ENCODE measurements at regions not wholly inside any gene's neighbourhood (a gene's known extent, or its start where the extent isn't known, plus 50 kb on each side); places are given as distances from the start of the nearest gene placed in this dataset.

DNA sequence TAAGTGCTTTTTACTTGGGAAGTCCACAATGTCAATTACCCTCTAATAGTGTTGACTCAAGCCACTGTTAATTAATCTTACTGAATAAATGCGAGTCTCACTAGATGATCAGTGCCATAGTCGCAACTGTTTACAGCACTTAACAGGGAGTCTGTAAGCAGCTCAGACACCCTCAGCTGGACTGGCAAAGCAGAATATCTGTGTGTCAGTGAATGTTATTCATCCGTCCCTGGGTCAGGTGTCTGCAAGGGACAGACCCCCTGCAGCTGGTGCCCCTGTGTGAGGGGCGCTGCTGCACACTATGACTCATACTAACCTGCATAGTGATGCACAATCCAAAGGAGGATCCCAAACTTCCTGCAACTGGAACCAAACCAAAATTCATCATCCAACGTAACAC, 306.5 kb downstream of the HHIPL2 start:
- no peak for DNase-seq (ENCODE audit: low read depth in 3 of 3)

DNA sequence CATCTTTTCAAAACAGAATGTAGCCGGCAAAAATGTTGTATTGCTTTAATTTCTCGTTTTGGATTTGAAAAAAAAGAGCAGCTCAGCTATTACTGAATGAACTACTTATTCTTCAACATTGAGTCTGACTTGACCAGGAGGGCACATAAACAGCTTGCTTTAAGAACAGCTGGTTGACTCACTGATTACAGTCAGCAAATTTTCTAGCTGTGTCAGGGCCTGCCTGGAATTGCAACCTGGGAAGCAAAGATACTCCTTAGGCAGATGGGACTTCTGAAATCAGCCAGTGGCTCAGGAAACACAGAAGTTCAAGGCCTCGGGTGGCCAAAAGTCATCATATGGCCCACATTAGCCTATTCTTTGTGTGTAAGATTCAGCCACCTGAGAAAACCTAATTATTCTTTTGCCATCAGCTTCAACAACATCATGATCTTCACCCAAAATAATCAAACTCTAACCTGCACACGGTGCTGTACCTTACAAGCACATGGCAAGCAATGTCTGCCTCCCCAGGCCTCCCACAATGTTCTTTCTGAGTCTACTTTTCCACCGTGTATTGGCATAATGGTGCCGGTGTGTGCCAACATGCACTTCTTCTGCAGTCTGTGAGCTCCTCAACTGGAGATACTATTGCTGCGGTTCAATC, 307.2 kb downstream of the HHIPL2 start:
- no peak for DNase-seq (ENCODE audit: low read depth in 3 of 3)

DNA sequence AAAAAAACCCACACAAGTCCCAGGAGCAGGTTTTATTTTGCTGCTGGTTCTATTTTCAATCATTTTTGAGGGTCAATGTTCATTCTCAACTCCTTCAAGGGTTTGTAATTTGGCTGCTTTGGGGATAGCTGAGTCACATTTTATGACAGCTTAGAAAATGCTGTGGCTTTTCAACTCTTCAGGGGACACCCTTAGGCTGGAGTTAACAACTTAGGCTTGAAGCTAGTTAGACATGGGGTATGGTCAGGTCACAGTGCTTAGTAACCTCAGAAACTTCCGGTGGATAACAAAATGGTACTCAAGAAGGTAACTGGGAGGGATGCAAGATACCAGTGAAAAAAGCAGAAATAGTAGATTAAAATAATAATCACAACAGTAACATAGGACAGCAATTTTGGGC, 308.8 kb downstream of the HHIPL2 start:
- no peak for DNase-seq (ENCODE audit: low read depth in 3 of 3)

DNA sequence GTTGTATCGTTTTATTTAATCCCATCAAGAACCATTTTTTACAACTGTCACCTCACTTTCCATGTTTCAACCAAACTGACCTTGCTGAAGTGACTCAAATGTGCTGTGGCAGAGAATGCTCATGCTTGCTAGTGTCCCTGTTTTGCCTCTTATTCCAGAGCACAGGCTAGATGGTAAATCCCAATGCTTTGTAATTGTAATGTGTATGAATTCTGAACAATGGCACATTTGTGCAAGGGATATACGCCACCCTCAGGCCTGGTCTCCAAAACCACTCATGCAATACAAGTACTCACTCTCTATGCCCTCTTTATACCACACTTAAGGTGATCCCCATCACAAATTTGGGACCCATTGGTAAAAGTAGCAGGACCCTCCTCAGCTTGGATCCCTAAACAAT, 313.6 kb downstream of the HHIPL2 start:
- no peak for DNase-seq (ENCODE audit: low read depth in 3 of 3)

DNA sequence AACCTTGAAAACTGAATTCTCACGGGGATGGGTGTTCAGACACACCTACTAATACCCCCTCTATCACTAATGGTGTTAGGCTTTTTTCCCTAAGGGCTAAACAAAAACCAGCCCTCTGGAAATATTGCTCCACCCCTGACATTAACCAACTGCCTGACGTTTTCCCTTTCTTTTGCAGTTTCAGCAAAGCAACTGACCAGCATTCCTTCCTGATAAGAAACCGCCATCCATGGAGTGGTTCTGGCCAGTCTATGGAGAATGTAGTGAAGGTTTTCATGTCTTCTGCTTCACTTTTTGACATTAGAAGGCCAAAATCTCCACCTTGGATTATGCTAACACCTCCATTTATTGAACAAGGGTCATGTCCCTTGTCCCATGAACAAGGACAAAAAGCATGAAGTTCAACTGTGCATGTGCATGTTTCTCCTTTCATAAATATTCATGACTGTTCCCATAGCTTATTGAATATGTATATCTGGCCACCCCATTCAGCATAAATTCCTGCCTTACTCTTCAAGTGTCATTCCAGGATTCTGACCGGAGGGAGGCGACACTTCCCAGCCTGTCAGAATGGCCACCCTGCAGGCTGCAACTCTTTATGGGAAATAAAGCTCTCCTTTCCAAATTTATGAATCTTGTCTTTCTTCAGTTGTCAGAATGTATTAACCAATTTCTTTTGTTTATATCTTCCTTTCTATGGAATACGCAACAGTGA, 314.3 kb downstream of the HHIPL2 start:
- DNase-seq (ENCODE audit: low read depth in 3 of 3), result no peak

DNA sequence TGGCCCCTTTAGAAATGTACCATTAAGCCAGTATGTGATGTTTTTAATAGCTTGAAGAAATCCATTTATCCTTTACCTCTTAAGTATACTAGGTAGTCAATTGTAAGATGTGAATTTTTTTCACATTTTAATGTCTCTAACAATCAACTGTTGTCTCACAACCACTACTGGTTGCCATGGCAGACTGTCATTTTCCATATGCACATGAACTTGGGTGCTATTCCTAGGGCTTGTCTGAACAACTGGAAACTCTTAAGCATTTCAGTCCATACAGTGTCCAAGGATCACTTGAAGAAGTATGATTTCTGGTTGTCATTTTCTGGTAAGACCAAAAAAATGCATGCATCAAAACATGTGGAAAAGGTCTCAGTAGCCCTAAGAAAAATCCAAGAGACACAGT, 315.1 kb downstream of the HHIPL2 start:
- no peak for DNase-seq (ENCODE audit: low read depth in 3 of 3)

DNA sequence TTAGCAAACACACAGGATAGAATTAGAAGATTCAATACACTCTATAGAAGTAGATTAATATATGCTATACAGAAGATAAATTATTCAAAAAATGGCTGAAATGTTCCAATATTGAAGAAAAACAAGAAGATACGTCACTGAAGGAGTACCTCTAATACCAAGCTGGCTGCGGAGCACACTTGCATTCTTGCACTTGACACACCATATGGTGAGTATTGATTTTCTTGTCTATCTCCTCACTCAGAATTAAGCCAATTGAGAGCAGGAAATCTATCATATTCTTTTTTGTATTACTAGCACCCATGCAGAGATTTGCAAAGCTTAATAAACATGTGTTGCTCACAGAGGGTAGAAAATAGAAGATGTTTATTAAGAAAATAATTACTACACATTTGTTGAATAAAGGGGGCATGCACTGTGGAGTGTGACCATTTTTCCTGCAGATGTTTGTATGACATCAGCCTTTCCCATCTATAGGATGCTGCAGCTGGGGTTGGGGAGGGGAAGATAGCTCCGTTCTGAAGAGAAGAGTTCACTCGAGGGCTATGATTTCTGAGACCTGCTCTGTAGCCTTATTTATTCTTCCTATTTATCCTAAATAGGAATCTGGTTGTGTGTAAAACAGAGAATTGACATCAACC, 318.1 kb downstream of the HHIPL2 start:
- DNase-seq (ENCODE audit: low read depth in 3 of 3), result no peak

DNA sequence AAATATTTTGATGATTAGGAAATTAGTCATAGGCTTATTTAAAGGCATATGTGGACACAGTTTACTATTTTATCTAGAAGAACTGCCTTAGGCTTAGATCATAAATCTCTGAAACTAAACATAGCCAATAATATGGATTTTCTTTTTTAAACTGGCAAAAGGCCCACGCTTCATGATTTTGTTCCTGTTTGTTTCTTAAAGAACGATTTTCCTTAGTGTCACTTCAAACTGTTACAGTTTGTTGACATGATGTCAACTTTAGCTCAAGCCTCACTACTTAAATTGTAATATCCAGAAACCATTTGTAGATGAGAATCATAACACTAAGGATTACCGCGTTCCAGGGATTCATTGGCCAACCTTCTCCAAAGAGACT, 322.6 kb downstream of the HHIPL2 start:
- DNase-seq (ENCODE audit: low read depth in 3 of 3), result no peak

DNA sequence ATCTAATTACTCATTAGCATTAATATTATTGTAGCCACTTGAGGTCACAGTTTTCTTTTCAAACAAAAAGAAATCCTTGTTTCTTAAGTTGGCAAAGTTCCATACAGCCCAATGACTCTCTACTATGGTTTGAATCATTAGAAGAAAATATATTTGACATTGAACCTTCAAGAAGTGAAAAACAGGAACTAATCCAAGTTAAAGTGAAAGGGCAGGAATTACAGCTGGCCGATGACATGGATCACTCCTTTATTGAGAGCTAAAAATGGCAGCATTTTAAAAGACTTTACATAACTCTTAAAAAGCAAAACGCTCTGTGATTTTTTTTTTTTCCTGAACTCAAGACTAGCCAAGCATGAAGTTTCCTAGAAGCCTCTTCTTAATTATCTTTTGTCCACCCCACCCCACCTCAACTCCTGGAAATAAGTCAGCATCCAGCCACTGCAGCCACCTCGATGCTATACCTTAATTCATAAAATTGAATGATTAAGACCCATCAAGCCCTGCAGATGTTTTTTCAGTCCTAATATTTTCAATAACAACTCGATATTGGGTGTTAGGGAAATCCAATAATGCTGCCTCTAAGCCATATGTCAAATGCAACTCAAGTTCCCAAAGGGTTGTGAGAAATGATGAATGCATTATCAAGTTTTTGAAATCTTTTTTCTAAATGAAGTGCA, 323.1 kb downstream of the HHIPL2 start:
- DNase-seq (ENCODE audit: low read depth in 3 of 3), result no peak

DNA sequence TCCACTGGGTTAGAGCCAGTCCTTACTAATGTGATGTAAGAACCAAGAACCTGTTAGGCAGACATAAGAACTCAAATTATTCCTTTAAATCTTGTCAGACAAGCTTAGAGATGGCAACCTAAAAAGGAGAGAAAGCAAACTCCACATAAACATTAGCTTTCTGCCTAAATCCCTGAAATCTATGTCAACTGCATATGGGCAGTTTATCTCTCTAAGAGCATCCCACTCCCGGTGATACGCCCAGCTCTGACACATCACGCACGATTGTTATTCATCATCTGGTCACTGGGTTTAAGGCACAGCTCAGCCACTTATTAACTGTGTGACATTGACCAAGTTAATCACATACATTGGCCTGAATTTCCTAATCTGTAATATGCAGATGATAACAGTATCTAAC, 323.7 kb downstream of the HHIPL2 start:
- no peak for DNase-seq (ENCODE audit: low read depth in 3 of 3)

DNA sequence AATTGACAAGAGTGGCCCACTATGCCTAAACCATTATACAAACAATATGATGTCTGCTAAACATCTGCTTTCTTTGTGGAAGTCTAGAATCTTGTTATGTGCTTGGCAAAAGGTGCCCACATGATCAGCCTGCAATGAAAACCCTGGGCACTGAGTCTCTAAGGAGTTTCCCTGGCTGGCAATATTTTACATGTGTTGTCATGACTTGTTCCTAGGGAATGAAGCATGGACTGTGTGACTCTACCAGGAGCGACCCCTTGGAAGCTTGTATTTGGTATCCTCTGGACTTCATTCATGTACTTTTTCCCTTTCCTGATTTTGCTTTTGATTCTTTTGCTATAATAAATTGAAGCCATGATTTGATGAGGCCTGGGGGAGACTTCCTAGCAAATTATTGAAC, 324.9 kb downstream of the HHIPL2 start:
- DNase-seq (ENCODE audit: low read depth in 3 of 3), result no peak

DNA sequence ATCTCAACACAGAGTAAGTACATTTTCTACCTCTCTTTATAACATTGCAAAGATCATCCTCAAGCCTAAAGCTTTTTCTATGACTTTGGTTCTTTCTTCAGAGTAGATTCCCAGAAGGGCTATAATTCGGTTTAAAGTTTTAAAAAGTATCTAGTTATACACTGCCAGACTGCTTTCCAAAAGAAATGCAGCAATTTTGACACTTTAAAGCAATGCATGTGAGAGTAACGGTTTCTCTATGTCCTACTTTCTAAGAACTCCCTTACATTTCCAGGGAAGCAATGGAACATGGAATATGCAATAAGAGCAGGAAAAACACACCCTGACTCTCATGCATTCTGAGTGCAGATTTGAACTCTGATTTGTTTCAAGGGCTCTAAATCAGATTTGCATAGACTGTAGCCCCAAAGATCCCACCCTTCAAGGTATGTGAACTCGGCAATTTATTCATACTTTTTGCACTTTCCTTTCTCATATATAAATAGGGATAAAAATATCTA, 331.6 kb downstream of the HHIPL2 start:
- DNase-seq (ENCODE audit: low read depth in 3 of 3), result no peak

DNA sequence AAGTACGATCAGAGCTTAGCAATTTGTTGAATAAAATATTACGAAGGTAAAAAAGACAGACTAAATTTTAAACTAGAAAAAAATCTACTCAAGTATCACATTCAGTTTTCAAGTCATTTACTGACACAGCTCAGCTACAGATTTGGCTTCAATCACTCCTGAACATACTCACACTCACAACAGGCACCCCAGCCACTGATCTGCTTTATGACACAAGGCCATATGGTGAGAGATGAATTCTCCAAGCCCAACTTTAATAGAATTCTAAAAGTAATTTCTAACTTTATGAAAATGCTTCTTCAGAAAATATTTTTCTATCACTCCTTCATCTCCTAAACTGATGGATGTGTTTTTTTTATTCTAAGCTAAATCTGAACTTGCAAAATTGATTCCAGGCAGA, 337.1 kb downstream of the HHIPL2 start:
- DNase-seq (ENCODE audit: low read depth in 3 of 3), result no peak

DNA sequence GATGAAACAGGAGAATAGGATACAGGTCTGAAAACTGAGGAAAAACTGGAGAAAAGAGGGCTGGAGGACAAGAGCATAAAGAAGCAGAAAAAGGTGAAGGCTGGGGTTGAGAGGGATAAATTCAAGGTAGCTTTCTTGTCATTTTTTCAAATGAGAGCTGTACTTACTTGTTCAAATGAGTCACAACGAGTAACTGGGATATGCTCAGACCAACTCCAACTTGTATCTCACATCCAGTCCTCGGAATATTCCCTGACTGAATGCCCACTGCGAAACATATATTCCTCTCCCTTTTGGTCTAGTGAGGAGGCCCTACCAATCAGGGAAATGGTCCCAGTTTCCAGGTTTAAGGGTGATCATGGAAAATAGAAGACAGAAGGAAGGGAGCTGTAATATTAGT, 343.4 kb downstream of the HHIPL2 start:
- no peak for DNase-seq (ENCODE audit: low read depth in 3 of 3)

DNA sequence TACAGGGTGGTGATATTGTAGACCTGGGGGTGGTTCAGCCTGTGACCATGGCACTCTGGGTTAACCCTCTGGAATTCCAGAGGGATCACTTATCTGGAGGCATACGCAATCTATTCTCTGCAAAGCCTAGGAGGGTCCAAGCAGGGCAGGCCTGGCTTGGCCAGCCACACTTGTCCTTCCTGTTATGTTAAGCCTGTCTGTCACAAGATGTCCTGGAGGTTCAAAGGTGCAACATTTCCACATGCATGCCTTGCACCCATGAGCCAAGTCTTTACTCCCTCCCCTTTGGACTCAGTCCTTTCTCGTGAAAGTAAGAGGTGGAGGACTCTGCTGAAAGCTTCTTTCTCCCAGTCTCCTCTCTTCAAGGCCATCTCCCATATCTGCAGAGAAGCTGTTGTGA, 345.1 kb downstream of the HHIPL2 start:
- DNase-seq (ENCODE audit: low read depth in 3 of 3), result no peak

DNA sequence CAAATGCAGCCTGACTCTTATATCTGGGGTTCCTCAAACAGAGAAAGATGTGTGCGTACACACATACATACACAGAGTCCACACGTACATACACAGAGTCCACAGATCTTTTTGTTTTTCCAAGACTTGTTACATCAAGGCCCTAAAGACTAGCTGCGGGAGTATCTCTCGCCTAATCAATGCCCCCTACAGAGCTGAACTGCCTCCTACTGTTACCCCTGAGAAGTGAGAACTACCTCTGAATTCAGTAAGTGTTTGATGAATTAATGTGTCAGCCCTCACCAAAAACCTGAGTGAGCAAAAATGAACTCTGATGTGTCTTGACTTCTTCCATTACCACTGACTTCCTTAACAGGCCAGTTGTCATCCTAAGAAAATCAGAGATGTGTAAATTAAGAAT, 351.2 kb downstream of the HHIPL2 start:
- no peak for DNase-seq (ENCODE audit: low read depth in 3 of 3)

DNA sequence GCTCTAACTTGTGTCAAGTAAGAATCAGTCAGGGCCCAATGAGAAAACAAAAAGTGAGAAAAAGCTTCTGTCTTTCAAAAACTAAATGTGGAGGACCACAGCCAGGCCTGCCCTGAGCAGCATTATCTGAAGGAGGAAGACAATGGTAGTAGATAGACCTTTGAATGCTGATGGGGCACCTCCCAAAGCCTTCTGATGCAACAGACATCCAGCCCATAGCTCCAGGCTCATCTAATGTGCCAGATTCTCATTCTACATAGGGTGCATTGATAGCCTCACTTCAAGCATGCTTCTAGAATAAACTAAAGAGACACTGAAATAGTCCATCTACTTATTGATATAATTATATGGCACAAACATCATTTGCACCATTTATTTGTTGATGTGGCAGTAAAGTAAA, 351.6 kb downstream of the HHIPL2 start:
- DNase-seq (ENCODE audit: low read depth in 3 of 3), result no peak

DNA sequence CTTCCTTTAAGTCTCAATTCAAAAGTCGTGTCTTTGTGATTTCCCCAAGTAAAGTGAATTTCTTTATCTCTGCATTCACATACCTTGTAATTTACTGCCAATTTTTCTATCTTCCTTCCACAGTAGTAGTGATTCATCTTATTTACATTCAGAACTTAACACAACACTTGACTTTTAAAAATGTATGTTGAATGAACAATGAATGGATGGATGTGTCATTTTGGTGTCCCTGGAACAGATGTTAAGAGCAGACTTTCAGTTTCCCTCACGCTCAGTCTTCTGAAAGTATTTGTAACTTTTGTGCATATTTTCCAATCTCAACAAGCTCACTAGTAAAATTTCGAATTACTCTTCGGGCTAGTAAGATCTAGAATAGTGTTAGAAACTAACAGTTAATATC, 352.0 kb downstream of the HHIPL2 start:
- no peak for DNase-seq (ENCODE audit: low read depth in 3 of 3)

DNA sequence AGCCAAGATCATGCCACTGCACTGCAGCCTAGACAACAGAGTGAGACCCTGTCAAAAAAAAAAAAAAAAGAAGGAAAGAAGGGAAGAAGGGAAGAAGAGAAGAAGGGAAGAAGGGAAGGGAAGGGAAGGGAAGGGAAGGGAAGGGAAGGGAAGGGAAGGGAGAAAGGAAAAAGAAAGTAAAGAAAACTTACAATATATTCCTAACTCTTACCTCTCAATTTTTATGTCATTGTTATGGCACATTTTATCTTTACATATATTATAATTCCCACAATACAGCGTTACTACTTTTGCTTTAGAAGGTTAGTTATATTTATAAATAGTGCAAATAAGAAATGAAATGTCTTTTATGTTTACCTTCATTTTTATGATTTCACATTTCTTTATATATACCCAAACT, 358.7 kb downstream of the HHIPL2 start:
- DNase-seq (ENCODE audit: low read depth in 3 of 3), result no peak

DNA sequence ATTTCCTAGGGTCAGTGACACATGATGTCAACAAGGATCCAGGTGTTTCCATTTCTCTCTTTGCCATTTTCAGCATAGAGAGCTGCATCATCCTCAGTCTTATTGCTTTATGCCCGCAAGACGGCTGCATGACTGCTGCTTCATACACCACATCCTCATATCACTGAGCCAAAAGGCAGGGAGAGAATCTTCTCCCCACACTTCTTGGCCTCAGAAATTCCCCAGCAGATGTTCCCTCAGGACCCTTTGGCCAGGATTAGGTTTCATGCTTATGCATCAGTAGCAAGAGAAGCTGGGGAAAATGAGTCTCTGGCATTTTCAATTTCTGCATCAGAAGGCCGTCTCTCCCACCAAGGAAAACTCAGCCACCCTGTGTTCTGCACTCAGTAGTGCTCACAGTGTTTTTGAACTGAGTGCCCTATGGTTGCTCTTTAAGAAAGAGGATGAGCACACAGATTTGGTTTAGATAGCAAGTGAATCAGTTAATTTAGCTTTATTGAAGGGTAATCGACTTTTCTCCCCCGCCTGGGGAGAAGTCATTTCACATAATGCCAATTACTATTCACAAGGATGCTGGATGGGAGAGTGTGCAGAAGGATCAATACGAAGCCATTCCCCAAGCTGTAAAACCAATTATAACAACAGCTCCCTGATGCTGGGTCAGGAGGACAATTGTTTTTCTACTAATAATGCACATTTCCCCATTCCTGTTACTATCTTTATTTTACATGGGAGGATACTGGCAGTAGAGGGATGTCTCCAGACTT, 360.2 kb downstream of the HHIPL2 start:
- DNase-seq (ENCODE audit: low read depth in 3 of 3), result no peak

DNA sequence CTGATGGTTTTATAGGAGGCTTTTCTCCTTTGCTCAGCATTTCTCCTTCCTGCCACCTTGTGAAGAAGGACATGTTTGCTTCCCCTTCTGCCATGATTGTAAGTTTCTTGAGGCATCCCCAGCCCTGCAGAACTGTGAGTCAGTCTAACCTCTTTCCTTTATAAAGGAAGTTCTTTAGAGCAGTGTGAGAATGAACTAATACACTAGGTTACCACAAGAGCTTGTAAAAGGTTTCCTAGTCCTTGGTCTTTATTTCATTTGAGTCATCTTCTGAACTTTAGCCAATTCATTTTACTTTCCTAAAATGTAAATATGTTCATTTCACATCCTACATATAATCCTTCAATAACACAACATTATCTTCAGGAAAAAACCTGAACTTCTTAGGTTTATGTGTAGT, 365.3 kb downstream of the HHIPL2 start:
- DNase-seq (ENCODE audit: low read depth in 3 of 3), result no peak

DNA sequence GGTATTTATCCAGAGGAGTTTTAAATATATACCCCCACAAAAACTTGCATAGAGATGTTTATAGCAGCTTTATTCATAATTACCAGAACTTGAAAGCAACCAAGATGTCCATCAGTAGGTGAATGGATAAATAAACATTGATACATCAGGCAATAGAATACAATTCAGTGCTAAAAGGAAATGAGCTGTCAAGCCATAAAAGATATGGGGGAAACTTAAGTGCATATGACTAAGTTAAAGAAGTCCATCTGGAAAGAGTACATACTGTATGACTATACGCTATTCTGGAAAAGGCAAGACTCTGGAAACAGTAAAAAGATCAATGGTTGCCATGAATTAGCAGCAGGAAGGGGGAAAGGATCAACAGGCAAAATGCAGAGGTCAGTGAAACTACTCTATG, 366.7 kb downstream of the HHIPL2 start:
- no peak for DNase-seq (ENCODE audit: low read depth in 3 of 3)
